H1 (cell line): ENCODE measurements at regions not wholly inside any gene's neighbourhood (a gene's known extent, or its start where the extent isn't known, plus 50 kb on each side); places are given as distances from the start of the nearest gene placed in this dataset.

Source experiments
- CTCF ChIA-PET: fragments of 300-600 bp; sonication (Branson Sonifier 250); formaldehyde crosslinking; loops from one replicate; lab custom pipeline; 2021; ENCODE audit not compliant: partially characterized antibody; lab: Charles Lee
- POLR2A ChIA-PET: fragments of 300-600 bp; sonication (Branson Sonifier 250); formaldehyde crosslinking; loops from one replicate; lab custom pipeline; 2021; ENCODE audit warnings: inconsistent platforms; ENCODE audit not compliant: partially characterized antibody; lab: Charles Lee
- DNase-seq, 2 experiments: peaks; one replicate each; pipeline versions ENCODE4 v3.0.0 to v3.0.0-alpha.2; 2010 to 2022; ENCODE audit warnings: low spot score in 2 of 2, low read depth in 1 of 2, mixed read lengths in 1 of 2
- FAIRE-seq: peaks from 2 replicates; lab custom pipeline; 2011; peaks lifted over from hg19 to GRCh38; lab: Jason Lieb, UNC
- H2AFZ ChIP-seq: 2 replicates; pipeline ENCODE4 v1.8.1; 2012; ENCODE audit warnings: low read length, inconsistent platforms
- H2AK5ac ChIP-seq: 2 replicates; pipeline ENCODE4 v1.6.1; 2013; ENCODE audit warnings: low read depth, low read length
- H2BK120ac ChIP-seq: replicated peaks from 2 replicates; pipeline ENCODE3; 2013; ENCODE audit warnings: low read depth, low read length, inconsistent platforms
- H2BK12ac ChIP-seq: 2 replicates; pipeline ENCODE4 v1.6.1; 2013; ENCODE audit warnings: low read depth, low read length
- H2BK15ac ChIP-seq: 2 replicates; pipeline ENCODE4 v1.6.1; 2013; ENCODE audit warnings: low read length
- H2BK20ac ChIP-seq: 2 replicates; pipeline ENCODE4 v1.6.1; 2013; ENCODE audit warnings: low read length
- H2BK5ac ChIP-seq: 2 replicates; pipeline ENCODE4 v1.6.1; 2013; ENCODE audit warnings: low read depth, low read length
- H3K14ac ChIP-seq: 2 replicates; pipeline ENCODE4 v1.6.1; 2013; ENCODE audit warnings: inconsistent platforms; ENCODE audit not compliant: insufficient read length
- H3K18ac ChIP-seq: 2 replicates; pipeline ENCODE4 v1.6.1; 2013; ENCODE audit warnings: low read length; ENCODE audit errors: extremely low read depth
- H3K23ac ChIP-seq: 2 replicates; pipeline ENCODE4 v1.6.1; 2013; ENCODE audit warnings: inconsistent platforms; ENCODE audit not compliant: insufficient read length
- H3K23me2 ChIP-seq: 2 replicates; pipeline ENCODE4 v1.6.1; 2013; ENCODE audit warnings: low read depth, low read length
- H3K27ac ChIP-seq: 2 replicates; pipeline ENCODE4 v1.6.1; 2011; ENCODE audit warnings: low read depth, low read length, inconsistent platforms
- H3K27me3 ChIP-seq, 4 experiments: replicated peaks in 1 of 4; 1 replicate in 1 of 4; 2 replicates in 3 of 4; pipeline versions ENCODE4 v1.6.1 to v1.8.1; 2011 to 2013; ENCODE audit warnings: low read length in 3 of 4, mild to moderate bottlenecking in 3 of 4, inconsistent platforms in 2 of 4, mixed read lengths in 2 of 4, moderate library complexity in 1 of 4; ENCODE audit not compliant: control insufficient read depth in 3 of 4, insufficient read depth in 3 of 4; ENCODE audit errors: extremely low read depth in 1 of 4
- H3K36me3 ChIP-seq, 4 experiments: 2 replicates each; pipeline versions ENCODE4 v1.6.1 to v1.8.1; 2011 to 2013; ENCODE audit warnings: mild to moderate bottlenecking in 4 of 4, low read length in 3 of 4, moderate library complexity in 2 of 4, control low read depth in 1 of 4, inconsistent platforms in 1 of 4; ENCODE audit not compliant: insufficient read depth in 4 of 4, control insufficient read depth in 2 of 4
- H3K4ac ChIP-seq: replicated peaks from 2 replicates; pipeline ENCODE3; 2013; ENCODE audit warnings: low read length, low read depth, mixed read lengths, inconsistent platforms; ENCODE audit not compliant: insufficient read length
- H3K4me1 ChIP-seq, 4 experiments: replicated peaks in 1 of 4; 1 replicate in 1 of 4; 2 replicates in 3 of 4; pipeline versions ENCODE4 v1.6.1 to v1.8.1; 2011 to 2013; ENCODE audit warnings: low read length in 3 of 4, inconsistent platforms in 2 of 4, mixed read lengths in 1 of 4; ENCODE audit not compliant: insufficient read depth in 4 of 4, control insufficient read depth in 3 of 4
- H3K4me2 ChIP-seq, 2 experiments: 2 replicates each; pipeline versions ENCODE4 v1.6.1 to v1.8.1; 2011 to 2013; ENCODE audit warnings: low read depth in 2 of 2, low read length in 2 of 2, control low read depth in 1 of 2, inconsistent platforms in 1 of 2, mild to moderate bottlenecking in 1 of 2; ENCODE audit not compliant: insufficient read depth in 1 of 2
- H3K4me3 ChIP-seq, 4 experiments: fragments of 200-600, 300-600 bp in 1 of 4; sonication (generic), shearing (Covaris generic), sonication (Bioruptor Twin) in 1 of 4; 2 replicates each; pipeline versions ENCODE4 v1.5.1 to v1.8.1; 2011 to 2016; ENCODE audit warnings: low read length in 4 of 4, low read depth in 3 of 4, control low read depth in 2 of 4, inconsistent platforms in 2 of 4, mild to moderate bottlenecking in 2 of 4, mixed read lengths in 1 of 4, moderate library complexity in 1 of 4; ENCODE audit not compliant: insufficient read depth in 2 of 4; ENCODE audit errors: extremely low read depth in 1 of 4
- H3K56ac ChIP-seq: replicated peaks from 2 replicates; pipeline ENCODE3; 2013; ENCODE audit warnings: low read depth, mild to moderate bottlenecking, mixed read lengths, low read length, inconsistent platforms; ENCODE audit not compliant: insufficient read length
- H3K79me1 ChIP-seq: 2 replicates; pipeline ENCODE4 v1.6.1; 2013; ENCODE audit warnings: low read depth, low read length, control low read depth
- H3K79me2 ChIP-seq, 2 experiments: 2 replicates each; pipeline versions ENCODE4 v1.6.1 to v1.8.1; 2012 to 2013; ENCODE audit warnings: low read length in 2 of 2, mild to moderate bottlenecking in 2 of 2, inconsistent platforms in 1 of 2; ENCODE audit not compliant: insufficient read depth in 2 of 2, control insufficient read depth in 1 of 2
- H3K9ac ChIP-seq, 4 experiments: replicated peaks in 1 of 4; 1 replicate in 1 of 4; 2 replicates in 3 of 4; pipeline versions ENCODE4 v1.6.1 to v1.8.1; 2011 to 2013; ENCODE audit warnings: low read depth in 3 of 4, low read length in 3 of 4, control low read depth in 2 of 4, mild to moderate bottlenecking in 2 of 4, moderate library complexity in 2 of 4, inconsistent platforms in 1 of 4; ENCODE audit errors: extremely low read depth in 1 of 4
- H3K9me3 ChIP-seq, 2 experiments: 2 replicates each; pipeline versions ENCODE4 v1.6.1 to v1.8.1; 2012 to 2013; ENCODE audit warnings: mild to moderate bottlenecking in 2 of 2, moderate library complexity in 2 of 2, control low read depth in 1 of 2, inconsistent platforms in 1 of 2, low read depth in 1 of 2, low read length in 1 of 2, mixed read lengths in 1 of 2; ENCODE audit not compliant: insufficient read depth in 2 of 2
- H4K20me1 ChIP-seq, 2 experiments: replicated peaks in 1 of 2; 2 replicates each; pipeline versions ENCODE3 to v1.8.1; 2011 to 2013; ENCODE audit warnings: inconsistent platforms in 2 of 2, low read length in 2 of 2, mild to moderate bottlenecking in 1 of 2; ENCODE audit not compliant: insufficient read depth in 2 of 2, control insufficient read depth in 1 of 2
- H4K5ac ChIP-seq: 2 replicates; pipeline ENCODE4 v1.6.1; 2013; ENCODE audit warnings: low read length, low read depth, mixed read lengths, inconsistent platforms; ENCODE audit not compliant: insufficient read length
- H4K8ac ChIP-seq: 2 replicates; pipeline ENCODE4 v1.8.0; 2013; ENCODE audit warnings: mild to moderate bottlenecking, moderate library complexity, low read length, inconsistent platforms; ENCODE audit not compliant: insufficient read depth; ENCODE audit errors: extremely low read depth
- H4K91ac ChIP-seq: replicated peaks from 2 replicates; pipeline ENCODE3; 2013; ENCODE audit warnings: low read length, mixed read lengths, inconsistent platforms; ENCODE audit not compliant: insufficient read length
- ASH2L ChIP-seq: fragments of 200-600, 300-600 bp; sonication (generic); IDR thresholded peaks from one replicate; pipeline ENCODE4 v1.7.1; 2017; ENCODE audit warnings: low read length
- BACH1 ChIP-seq: IDR thresholded peaks from 2 replicates; pipeline ENCODE4 v1.6.1; 2012; ENCODE audit warnings: low read length, improper control_type of control experiment
- CTBP2 ChIP-seq: IDR thresholded peaks from 2 replicates; pipeline ENCODE4 v1.7.0; 2011; ENCODE audit warnings: borderline replicate concordance, mild to moderate bottlenecking, moderate library complexity, mixed read lengths, low read length; ENCODE audit not compliant: insufficient read depth, insufficient read length
- EGR1 ChIP-seq: IDR thresholded peaks from 2 replicates; pipeline ENCODE4 v1.6.1; 2011; ENCODE audit warnings: low read depth, low read length, borderline replicate concordance
- KDM4A ChIP-seq: IDR thresholded peaks from one replicate; pipeline ENCODE4 v1.7.1; 2012; ENCODE audit warnings: low read depth, mild to moderate bottlenecking, moderate library complexity, low read length, inconsistent platforms; ENCODE audit not compliant: severe bottlenecking
- NRF1 ChIP-seq: IDR thresholded peaks from 2 replicates; pipeline ENCODE4 v1.6.1; 2011; ENCODE audit warnings: mild to moderate bottlenecking, low read depth, low read length, improper control_type of control experiment
- POLR2A ChIP-seq, 2 experiments: IDR thresholded peaks; 1 replicate in 1 of 2; 2 replicates in 1 of 2; pipeline ENCODE4 v1.6.1; 2011; ENCODE audit warnings: low read depth in 2 of 2, low read length in 2 of 2, mild to moderate bottlenecking in 2 of 2; ENCODE audit errors: control extremely low read depth in 1 of 2
- RAD21 ChIP-seq, 2 experiments: IDR thresholded peaks in 1 of 2; conservative IDR thresholded peaks in 1 of 2; 2 replicates each; pipeline ENCODE4 v1.6.1; 2011; ENCODE audit warnings: low read depth in 2 of 2, low read length in 2 of 2, improper control_type of control experiment in 1 of 2, inconsistent platforms in 1 of 2, mild to moderate bottlenecking in 1 of 2, moderate library complexity in 1 of 2
- RNF2 ChIP-seq: fragments of 200-900, 300-1000 bp; sonication (generic); IDR thresholded peaks from 2 replicates; pipeline ENCODE4 v1.7.1; 2016; ENCODE audit warnings: borderline replicate concordance, low read depth, mild to moderate bottlenecking, antibody characterized with exemption, low read length; ENCODE audit not compliant: poor library complexity, severe bottlenecking; ENCODE audit errors: missing control alignments
- RXRA ChIP-seq: IDR thresholded peaks from 2 replicates; pipeline ENCODE4 v1.6.1; 2011; ENCODE audit warnings: low read depth, mild to moderate bottlenecking, low read length, moderate library complexity; ENCODE audit not compliant: insufficient read depth
- SIRT6 ChIP-seq: IDR thresholded peaks from one replicate; pipeline ENCODE4 v1.7.1; 2012; ENCODE audit warnings: low read length, inconsistent platforms
- SIX5 ChIP-seq: IDR thresholded peaks from 2 replicates; pipeline ENCODE4 v1.6.1; 2011; ENCODE audit warnings: mild to moderate bottlenecking, low read depth, low read length
- SP4 ChIP-seq: IDR thresholded peaks from 2 replicates; pipeline ENCODE4 v1.6.1; 2012; ENCODE audit warnings: low read length, inconsistent platforms
- TEAD4 ChIP-seq: IDR thresholded peaks from 2 replicates; pipeline ENCODE4 v1.6.1; 2012; ENCODE audit warnings: low read depth, low read length, inconsistent platforms, mixed read lengths
- ZNF274 ChIP-seq: IDR thresholded peaks from 2 replicates; pipeline ENCODE4 v1.7.0; 2012; ENCODE audit warnings: low read length, borderline replicate concordance; ENCODE audit errors: extremely low read depth
- WGBS, 2 experiments: shearing (Covaris generic) in 1 of 2; methylation state at CpG; one replicate each; pipeline versions ENCODE4 v1.1.6 to v1.1.7; 2013 to 2015; ENCODE audit warnings: low lambda C conversion rate in 2 of 2, mixed read lengths in 2 of 2, inconsistent platforms in 1 of 2, low coverage in 1 of 2, missing lambda C conversion rate in 1 of 2; ENCODE audit not compliant: insufficient replicate concordance in 2 of 2, insufficient coverage in 1 of 2, insufficient read length in 1 of 2; ENCODE audit errors: extremely low coverage in 1 of 2, missing lambda C conversion rate in 1 of 2; 5-methylcytosine and 5-hydroxymethylcytosine counted together

GRCh38 chr11:44507896-44508445, 57.5 kb upstream of the CD82 start:
- Histone ChIP-seq H3K4me2 (no peak overlapping the region), H4K20me1 (peaks cover 0 to 4% of the 10 kb centered on the region in 2 experiments), H4K8ac (no peak overlapping the region), H3K27me3 (peaks cover 0 to 2% (median 0%) of the 10 kb centered on the region in 4 experiments; a peak in 3 of 7 replicates), H3K18ac (no peak overlapping the region), H3K23ac (no peak overlapping the region), H3K36me3 (no peaks in the 10 kb centered on the region), H3K9ac (no peak overlapping the region), H2BK12ac (no peak overlapping the region), H4K5ac (no peak overlapping the region), H3K23me2 (peaks cover 8% of the 10 kb centered on the region; the same call in 1 of the 2 replicates), H2AK5ac (no peak overlapping the region), H4K91ac (no peak overlapping the region), H2BK20ac (no peak overlapping the region), H3K9me3 (no peaks in the 10 kb centered on the region), H3K79me1 (peaks cover 2% of the 10 kb centered on the region; the same call in 1 of the 2 replicates), H2BK5ac (no peak overlapping the region), H2BK120ac (no peak overlapping the region), H3K14ac (no peak overlapping the region), H2AFZ (no peak overlapping the region), H3K56ac (no peak overlapping the region), H2BK15ac (no peak overlapping the region), H3K27ac (no peak overlapping the region), H3K79me2 (no peaks in the 10 kb centered on the region), H3K4me3 (no peak overlapping the region), H3K4ac (no peak overlapping the region), H3K4me1 (no peaks in the 10 kb centered on the region)
- ChIA-PET POLR2A (no interaction called here), CTCF (interaction anchor here (0.9 to 1.4 kb wide), 2 partner anchors 15 to 27 kb away, joined by 3 to 4 read pairs; no protein-coding TSS in a partner anchor)
- 94% methylated on average over 3 of the region's 3 CpGs; no CpG with 5 or more reads in 1 of the 2 experiments for WGBS, 2 experiments
- no peak for DNase-seq
- FAIRE-seq, result no peak
- TF ChIP-seq SIX5, result no peak
- no peak for TF ChIP-seq ZNF274
- no peak for TF ChIP-seq EGR1
- no peak for TF ChIP-seq RNF2
- no peak for TF ChIP-seq SP4
- TF ChIP-seq RAD21 (IDR thresholded peaks at IDR 0.05 in 1 of 2, conservative IDR thresholded peaks at IDR 0.05 in 1 of 2; ENCODE audit: low read depth in 2 of 2, low read length in 2 of 2), result no peak
- TF ChIP-seq NRF1, result no peak
- no peak for TF ChIP-seq RXRA
- no peak for TF ChIP-seq KDM4A
- TF ChIP-seq SIRT6, result no peak
- TF ChIP-seq TEAD4, result no peak
- TF ChIP-seq POLR2A (IDR thresholded peaks at IDR 0.05; ENCODE audit: control extremely low read depth in 1 of 2, low read depth in 2 of 2, low read length in 2 of 2), result no peak
- no peak for TF ChIP-seq CTBP2
- TF ChIP-seq ASH2L, result no peak
- no peak for TF ChIP-seq BACH1
